Mesenchymal stem cell (in vitro differentiated cells and primary cell): ENCODE measurements at regions not wholly inside any gene's neighbourhood (a gene's known extent, or its start where the extent isn't known, plus 50 kb on each side); places are given as distances from the start of the nearest gene placed in this dataset.

Experiments used
- DNase-seq: peaks from one replicate; pipeline ENCODE4 v3.0.0-alpha.2; 2013
- H2AFZ ChIP-seq: one replicate; pipeline ENCODE4 v1.6.1; 2013; ENCODE audit warnings: low read depth, mild to moderate bottlenecking, control low read depth, inconsistent platforms, low read length, moderate library complexity
- H2AK5ac ChIP-seq: 2 replicates; pipeline ENCODE4 v1.6.1; 2013; ENCODE audit warnings: low read length, moderate library complexity, mild to moderate bottlenecking, inconsistent platforms; ENCODE audit not compliant: severe bottlenecking
- H2BK120ac ChIP-seq: one replicate; pipeline ENCODE4 v1.6.1; 2013; ENCODE audit warnings: low read depth, mild to moderate bottlenecking, inconsistent platforms, low read length, moderate library complexity
- H2BK12ac ChIP-seq, 2 experiments: one replicate each; pipeline ENCODE4 v1.6.1; 2013; ENCODE audit warnings: inconsistent platforms in 2 of 2, low read length in 2 of 2, mild to moderate bottlenecking in 2 of 2, moderate library complexity in 2 of 2, control low read depth in 1 of 2
- H2BK15ac ChIP-seq: one replicate; pipeline ENCODE4 v1.6.1; 2013; ENCODE audit warnings: mild to moderate bottlenecking, low read depth, inconsistent platforms; ENCODE audit not compliant: poor library complexity, severe bottlenecking
- H2BK5ac ChIP-seq: 2 replicates; pipeline ENCODE4 v1.6.1; 2013; ENCODE audit warnings: low read depth, mild to moderate bottlenecking, low read length, control low read depth, inconsistent platforms; ENCODE audit not compliant: poor library complexity, severe bottlenecking
- H3K14ac ChIP-seq, 2 experiments: one replicate each; pipeline ENCODE4 v1.6.1; 2013; ENCODE audit warnings: inconsistent platforms in 2 of 2, low read length in 2 of 2, control low read depth in 1 of 2, mild to moderate bottlenecking in 1 of 2, moderate library complexity in 1 of 2
- H3K18ac ChIP-seq, 2 experiments: one replicate each; pipeline ENCODE4 v1.6.1; 2013; ENCODE audit warnings: inconsistent platforms in 2 of 2, low read length in 2 of 2, control low read depth in 1 of 2, low read depth in 1 of 2, mild to moderate bottlenecking in 1 of 2
- H3K23ac ChIP-seq, 2 experiments: one replicate each; pipeline ENCODE4 v1.6.1; 2013; ENCODE audit warnings: inconsistent platforms in 2 of 2, low read length in 2 of 2, mild to moderate bottlenecking in 2 of 2, moderate library complexity in 2 of 2, control low read depth in 1 of 2
- H3K27ac ChIP-seq: 2 replicates; pipeline ENCODE4 v1.5.1; 2013; ENCODE audit warnings: mild to moderate bottlenecking, moderate library complexity, low read length, control low read depth, inconsistent platforms; ENCODE audit not compliant: poor library complexity, severe bottlenecking
- H3K27me3 ChIP-seq, 2 experiments: 2 replicates each; pipeline versions ENCODE4 v1.6.1 to v1.7.0; 2013; ENCODE audit warnings: low read length in 2 of 2, mild to moderate bottlenecking in 2 of 2, moderate library complexity in 2 of 2, control low read depth in 1 of 2, inconsistent platforms in 1 of 2; ENCODE audit not compliant: control insufficient read depth in 1 of 2, insufficient read depth in 1 of 2
- H3K36me3 ChIP-seq, 2 experiments: 2 replicates each; pipeline versions ENCODE4 v1.6.1 to v1.7.0; 2013; ENCODE audit warnings: low read length in 2 of 2, control low read depth in 1 of 2, inconsistent platforms in 1 of 2, low read depth in 1 of 2, mild to moderate bottlenecking in 1 of 2; ENCODE audit not compliant: insufficient read depth in 2 of 2, control insufficient read depth in 1 of 2
- H3K4ac ChIP-seq, 2 experiments: one replicate each; pipeline ENCODE4 v1.6.1; 2013; ENCODE audit warnings: inconsistent platforms in 2 of 2, low read length in 2 of 2, mild to moderate bottlenecking in 2 of 2, moderate library complexity in 2 of 2, control low read depth in 1 of 2, low read depth in 1 of 2
- H3K4me1 ChIP-seq: 2 replicates; pipeline ENCODE4 v1.6.1; 2013; ENCODE audit warnings: low read depth, low read length, control low read depth; ENCODE audit not compliant: control insufficient read depth, insufficient read depth
- H3K4me2 ChIP-seq: 2 replicates; pipeline ENCODE4 v1.6.1; 2013; ENCODE audit warnings: low read length, mild to moderate bottlenecking, inconsistent platforms; ENCODE audit not compliant: poor library complexity, severe bottlenecking
- H3K4me3 ChIP-seq, 2 experiments: 2 replicates each; pipeline versions ENCODE4 v1.5.1 to v1.7.0; 2013; ENCODE audit warnings: low read length in 2 of 2, mild to moderate bottlenecking in 2 of 2, control low read depth in 1 of 2, low read depth in 1 of 2; ENCODE audit not compliant: insufficient read depth in 1 of 2
- H3K79me1 ChIP-seq: replicated peaks from 2 replicates; pipeline ENCODE4 v1.6.1; 2013; ENCODE audit warnings: mild to moderate bottlenecking, control low read depth, low read length, inconsistent platforms; ENCODE audit not compliant: poor library complexity, severe bottlenecking
- H3K9ac ChIP-seq: 2 replicates; pipeline ENCODE4 v1.7.0; 2013; ENCODE audit warnings: mild to moderate bottlenecking, low read length, moderate library complexity
- H3K9me3 ChIP-seq: 2 replicates; pipeline ENCODE4 v1.7.0; 2013; ENCODE audit warnings: mild to moderate bottlenecking, low read length; ENCODE audit not compliant: control insufficient read depth
- H4K8ac ChIP-seq: one replicate; pipeline ENCODE4 v1.6.1; 2013; ENCODE audit warnings: inconsistent platforms, mild to moderate bottlenecking, low read length, moderate library complexity
- H4K91ac ChIP-seq: one replicate; pipeline ENCODE4 v1.6.1; 2013; ENCODE audit warnings: mild to moderate bottlenecking, low read length, inconsistent platforms
- WGBS: methylation state at CpG from one replicate; pipeline ENCODE4 v1.1.7; 2013; ENCODE audit warnings: mixed read lengths; 5-methylcytosine and 5-hydroxymethylcytosine counted together

DNA sequence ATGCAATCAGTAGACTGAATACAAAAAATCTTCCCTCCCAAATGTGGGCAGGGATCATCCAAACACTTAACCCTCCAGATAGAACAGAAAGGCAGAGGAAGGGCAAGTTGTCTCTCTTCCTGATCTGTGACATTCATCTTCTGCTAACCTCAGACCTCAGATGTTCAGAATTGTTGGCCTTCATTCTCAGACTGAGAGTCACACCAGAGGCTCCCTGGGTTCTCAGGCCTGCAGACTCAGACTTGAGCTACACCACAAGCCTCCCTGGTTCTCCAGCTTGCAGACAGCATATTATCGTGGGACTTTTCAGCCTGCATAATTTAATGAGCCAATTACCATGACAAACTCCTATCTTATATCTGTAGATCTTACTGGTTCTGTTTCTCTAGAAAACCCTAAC is 1471.6 kb upstream of the ADGRL3 start:
- Histone ChIP-seq H3K27ac (no peak overlapping the region), H2BK120ac (no peak overlapping the region), H2AFZ (no peak overlapping the region), H3K14ac (no peak overlapping the region), H3K4me2 (no peak overlapping the region), H3K23ac (no peak overlapping the region), H3K18ac (no peak overlapping the region), H3K9me3 (peaks cover 6% of the 10 kb centered on the region), H3K79me1 (no peaks in the 10 kb centered on the region), H2AK5ac (no peak overlapping the region), H3K4me3 (no peak overlapping the region), H3K4me1 (no peaks in the 10 kb centered on the region), H2BK5ac (no peak overlapping the region), H4K91ac (no peak overlapping the region), H3K9ac (no peak overlapping the region), H3K4ac (no peak overlapping the region), H3K27me3 (no peaks in the 10 kb centered on the region), H4K8ac (no peak overlapping the region), H3K36me3 (no peaks in the 10 kb centered on the region), H2BK15ac (no peak overlapping the region), H2BK12ac (no peak overlapping the region)
- DNase-seq = peak; percentile 5
- 78% methylated on average over 1 of the region's 1 CpG for WGBS

DNA sequence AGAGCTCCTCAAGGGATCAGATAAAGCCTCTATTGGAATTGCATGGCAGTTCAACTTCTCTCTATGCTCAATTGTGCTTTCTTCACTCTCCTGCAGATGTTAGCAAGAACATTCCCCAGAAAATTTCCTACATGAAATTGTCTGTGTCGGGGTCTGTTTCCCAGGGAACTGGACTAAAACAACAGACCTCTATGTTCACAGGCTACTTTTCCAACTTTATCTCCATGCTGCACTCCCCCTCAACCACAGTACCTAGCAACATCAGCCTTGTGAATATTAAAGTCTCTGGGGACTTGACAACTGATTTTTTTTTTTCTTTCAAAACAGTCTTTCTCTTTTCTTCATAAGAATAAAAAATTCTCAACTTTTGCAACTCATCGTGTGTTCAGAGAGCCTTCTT is 1470.8 kb upstream of the ADGRL3 start:
- Histone ChIP-seq H2BK12ac (no peak overlapping the region), H2AK5ac (no peak overlapping the region), H3K9me3 (peaks cover 6% of the 10 kb centered on the region), H3K4ac (no peak overlapping the region), H2AFZ (no peak overlapping the region), H3K27ac (no peak overlapping the region), H4K91ac (no peak overlapping the region), H3K4me1 (no peaks in the 10 kb centered on the region), H2BK5ac (no peak overlapping the region), H3K4me2 (no peak overlapping the region), H3K14ac (no peak overlapping the region), H3K23ac (no peak overlapping the region), H3K18ac (no peak overlapping the region), H3K27me3 (no peaks in the 10 kb centered on the region), H3K79me1 (no peaks in the 10 kb centered on the region), H4K8ac (no peak overlapping the region), H3K4me3 (no peak overlapping the region), H3K36me3 (no peaks in the 10 kb centered on the region), H3K9ac (no peak overlapping the region), H2BK15ac (no peak overlapping the region), H2BK120ac (no peak overlapping the region)
- no peak for DNase-seq
- WGBS = 82% methylated on average over 2 of the region's 2 CpGs

DNA sequence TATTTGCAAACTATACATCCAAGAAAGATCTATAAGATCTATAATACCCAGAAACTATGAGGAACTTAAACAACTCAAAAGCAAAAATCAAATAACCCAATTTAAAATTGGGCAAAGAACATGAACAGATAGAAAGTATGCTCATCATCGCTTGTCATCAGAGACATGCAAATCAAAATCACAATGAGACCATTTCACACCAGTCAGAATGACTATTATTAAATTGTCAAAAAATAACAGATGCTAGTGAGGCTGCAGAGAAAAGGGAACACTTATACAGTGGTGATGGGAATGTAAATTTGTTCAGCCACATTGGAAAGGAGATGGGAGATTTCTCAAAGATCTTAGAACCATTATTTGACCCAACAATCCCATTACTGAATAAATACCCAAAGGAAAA is 1451.7 kb upstream of the ADGRL3 start:
- H3K4me2 ChIP-seq = no peak overlapping the region
- H4K8ac ChIP-seq = no peak overlapping the region
- H3K27ac ChIP-seq = no peak overlapping the region
- WGBS = 100% methylated on average over 1 of the region's 1 CpG
- H4K91ac ChIP-seq = no peak overlapping the region
- no peak overlapping the region for H3K4ac ChIP-seq
- H3K27me3 ChIP-seq = no peaks in the 10 kb centered on the region
- no peaks in the 10 kb centered on the region for H3K4me1 ChIP-seq
- H3K9ac ChIP-seq = no peak overlapping the region
- peaks cover 17% of the 10 kb centered on the region for H3K9me3 ChIP-seq
- no peaks in the 10 kb centered on the region for H3K79me1 ChIP-seq
- no peak overlapping the region for H2BK15ac ChIP-seq
- DNase-seq = no peak
- H3K14ac ChIP-seq = no peak overlapping the region
- H3K36me3 ChIP-seq = no peaks in the 10 kb centered on the region
- H3K18ac ChIP-seq = no peak overlapping the region
- H3K23ac ChIP-seq = no peak overlapping the region
- H2AK5ac ChIP-seq = no peak overlapping the region
- H2AFZ ChIP-seq = no peak overlapping the region
- H2BK120ac ChIP-seq = no peak overlapping the region
- no peak overlapping the region for H2BK12ac ChIP-seq
- H3K4me3 ChIP-seq = no peak overlapping the region
- no peak overlapping the region for H2BK5ac ChIP-seq

DNA sequence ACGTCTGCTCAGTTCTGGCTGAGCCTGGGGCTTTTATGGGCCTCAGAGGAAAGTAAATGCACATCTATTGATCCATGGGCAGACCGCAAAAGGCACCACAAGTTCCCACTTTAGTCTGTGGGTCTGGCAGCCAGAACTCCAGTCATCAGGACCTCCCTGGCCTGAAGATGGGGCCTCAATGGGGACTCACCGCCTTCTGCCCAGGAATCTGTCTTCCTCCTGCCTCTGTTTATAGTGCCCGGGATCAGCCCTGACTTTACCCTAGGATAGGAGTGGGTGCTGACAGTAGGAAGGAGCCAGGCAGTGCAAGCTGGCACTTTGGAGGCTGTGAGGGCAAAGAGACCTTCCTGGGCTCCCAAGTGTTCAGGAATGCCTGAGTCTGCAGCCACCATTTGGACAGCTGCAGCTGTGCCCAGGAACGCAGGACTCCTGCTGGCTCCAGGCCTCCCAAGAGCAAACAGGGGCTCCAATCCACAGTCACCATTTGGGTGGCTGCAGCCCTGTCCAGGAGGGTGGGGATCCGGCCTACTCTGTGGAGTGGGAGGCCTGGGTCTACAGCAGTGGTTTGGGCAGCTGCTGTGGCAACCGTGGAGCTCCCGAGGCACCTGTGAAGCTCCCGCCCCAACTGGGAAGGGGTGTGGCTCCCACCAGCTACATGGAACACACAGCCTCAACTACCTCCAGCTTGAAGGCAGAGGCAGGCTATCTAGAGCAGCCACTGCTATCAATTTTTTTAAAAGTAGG is 1440.9 kb upstream of the ADGRL3 start:
- no peak for DNase-seq
- Histone ChIP-seq H2BK120ac (no peak overlapping the region), H3K9me3 (peaks cover 7% of the 10 kb centered on the region), H4K8ac (no peak overlapping the region), H3K23ac (no peak overlapping the region), H3K36me3 (no peaks in the 10 kb centered on the region), H3K4me2 (no peak overlapping the region), H3K4ac (no peak overlapping the region), H3K27ac (no peak overlapping the region), H2AK5ac (no peak overlapping the region), H3K27me3 (no peaks in the 10 kb centered on the region), H3K14ac (no peak overlapping the region), H2AFZ (no peak overlapping the region), H3K4me3 (no peak overlapping the region), H3K4me1 (peaks cover 3% of the 10 kb centered on the region), H3K9ac (no peak overlapping the region), H3K79me1 (no peaks in the 10 kb centered on the region), H2BK5ac (no peak overlapping the region), H2BK15ac (no peak overlapping the region), H4K91ac (no peak overlapping the region), H3K18ac (no peak overlapping the region), H2BK12ac (no peak overlapping the region)
- 78% methylated on average over 7 of the region's 9 CpGs for WGBS
